Tibial artery (tissue), 4 donors: ENCODE measurements at regions not wholly inside any gene's neighbourhood (a gene's known extent, or its start where the extent isn't known, plus 50 kb on each side); places are given as distances from the start of the nearest gene placed in this dataset.

Experiments used
- DNase-seq, 2 donors: peaks; one replicate each; pipeline ENCODE4 v3.0.0-alpha.2; 2019
- H3K27ac ChIP-seq, 2 donors: fragments of 200-600 bp; sonication (generic) in 1 of 2; 1 replicate in 1 of 2; 2 replicates in 1 of 2; pipeline ENCODE4 v1.5.1; 2018 to 2019; ENCODE audit warnings: mild to moderate bottlenecking in 1 of 2
- H3K27me3 ChIP-seq, 2 donors: fragments of 200-600 bp; sonication (generic) in 1 of 2; one replicate each; pipeline versions ENCODE4 v1.5.1 to v1.6.0; 2016 to 2019
- H3K36me3 ChIP-seq, 3 donors: fragments of 200-600 bp; sonication (generic) in 2 of 3; one replicate each; pipeline ENCODE4 v1.5.1; 2016 to 2019; ENCODE audit warnings: mild to moderate bottlenecking in 2 of 3
- H3K4me1 ChIP-seq, 4 donors: fragments of 200-600 bp; sonication (generic) in 2 of 4; 1 replicate in 3 of 4; 2 replicates in 1 of 4; pipeline ENCODE4 v1.5.1; 2016 to 2019
- H3K4me3 ChIP-seq, 2 donors: fragments of 200-600 bp; sonication (generic) in 1 of 2; 1 replicate in 1 of 2; 2 replicates in 1 of 2; pipeline ENCODE4 v1.5.1; 2018 to 2019; ENCODE audit warnings: mild to moderate bottlenecking in 2 of 2
- H3K9me3 ChIP-seq, 3 donors: fragments of 200-600 bp; sonication (generic) in 1 of 3; one replicate each; pipeline ENCODE4 v1.5.1; 2016 to 2019
- intact Hi-C: fragments of 100-400 bp; cut with DNase I; formaldehyde crosslinking; loops from one replicate; pipeline ENCODE4 v1.15.0; 2023; ENCODE audit warnings: low total_unique reads
- TF ChIP-seq, protein P1 (sequence below), 2 experiments: fragments of 200-600 bp in 1 of 2; fragments of 450-650 bp in 1 of 2; IDR thresholded peaks; one replicate each; pipeline ENCODE4 v1.5.1; 2017 to 2019; ENCODE audit warnings: antibody characterized with exemption in 2 of 2, mild to moderate bottlenecking in 1 of 2, moderate library complexity in 1 of 2

DNA sequence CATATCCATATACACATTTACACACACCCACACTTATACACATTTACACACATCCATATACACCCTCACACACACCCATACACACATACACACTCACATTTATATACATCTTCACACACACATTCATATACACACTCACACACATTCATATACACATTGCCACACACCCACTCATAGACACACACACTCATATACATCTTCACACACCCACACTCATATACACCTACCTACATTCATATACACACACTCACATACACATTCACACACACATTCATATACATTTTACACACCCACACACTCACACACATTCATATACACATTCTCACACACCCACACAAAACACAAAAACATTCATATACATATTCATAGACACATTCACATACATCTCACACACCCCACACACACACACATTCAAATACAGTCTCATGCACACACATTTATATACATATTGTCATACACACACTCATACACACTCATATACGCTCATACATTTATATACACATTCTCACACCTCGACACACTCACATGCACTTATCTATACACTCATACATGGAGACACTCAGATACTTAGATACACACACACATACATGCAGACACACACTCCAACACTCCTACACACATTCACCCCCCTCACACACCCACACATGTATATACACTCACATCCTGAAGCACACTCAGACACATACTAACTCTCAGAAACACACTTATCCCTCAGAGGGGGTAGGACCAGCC is 82.1 kb downstream of the MRPL14 start:
- TF ChIP-seq, protein P1, sequence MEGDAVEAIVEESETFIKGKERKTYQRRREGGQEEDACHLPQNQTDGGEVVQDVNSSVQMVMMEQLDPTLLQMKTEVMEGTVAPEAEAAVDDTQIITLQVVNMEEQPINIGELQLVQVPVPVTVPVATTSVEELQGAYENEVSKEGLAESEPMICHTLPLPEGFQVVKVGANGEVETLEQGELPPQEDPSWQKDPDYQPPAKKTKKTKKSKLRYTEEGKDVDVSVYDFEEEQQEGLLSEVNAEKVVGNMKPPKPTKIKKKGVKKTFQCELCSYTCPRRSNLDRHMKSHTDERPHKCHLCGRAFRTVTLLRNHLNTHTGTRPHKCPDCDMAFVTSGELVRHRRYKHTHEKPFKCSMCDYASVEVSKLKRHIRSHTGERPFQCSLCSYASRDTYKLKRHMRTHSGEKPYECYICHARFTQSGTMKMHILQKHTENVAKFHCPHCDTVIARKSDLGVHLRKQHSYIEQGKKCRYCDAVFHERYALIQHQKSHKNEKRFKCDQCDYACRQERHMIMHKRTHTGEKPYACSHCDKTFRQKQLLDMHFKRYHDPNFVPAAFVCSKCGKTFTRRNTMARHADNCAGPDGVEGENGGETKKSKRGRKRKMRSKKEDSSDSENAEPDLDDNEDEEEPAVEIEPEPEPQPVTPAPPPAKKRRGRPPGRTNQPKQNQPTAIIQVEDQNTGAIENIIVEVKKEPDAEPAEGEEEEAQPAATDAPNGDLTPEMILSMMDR (IDR thresholded peaks at IDR 0.05), result no peak
- Histone ChIP-seq H3K36me3 (no peaks in the 10 kb centered on the region), H3K4me3 (no peak overlapping the region), H3K27ac (no peak overlapping the region), H3K4me1 (peaks cover 0 to 51% (median 14%) of the 10 kb centered on the region in 4 donors), H3K27me3 (no peaks in the 10 kb centered on the region), H3K9me3 (no peaks in the 10 kb centered on the region)
- intact Hi-C loops, result no loop called here
- no peak for DNase-seq

DNA sequence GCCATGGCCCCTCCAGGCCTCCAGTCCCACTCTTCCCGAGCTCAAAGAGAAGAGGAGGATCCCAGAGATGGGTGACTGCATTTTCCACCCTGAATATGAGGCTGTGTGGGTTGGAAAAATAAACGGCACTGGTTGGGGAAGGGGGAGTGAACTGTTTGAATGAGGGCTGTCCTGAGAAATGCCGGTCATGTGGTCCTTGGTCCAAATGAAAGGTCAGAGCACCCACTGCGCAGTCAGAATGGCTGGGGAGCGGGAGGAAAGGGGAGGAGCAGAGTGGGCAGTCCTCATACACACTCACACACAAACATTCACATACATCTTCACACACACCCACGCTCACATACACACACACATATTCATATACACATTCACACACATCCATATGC is 83.1 kb downstream of the MRPL14 start:
- DNase-seq, result no peak
- Histone ChIP-seq H3K27ac (no peak overlapping the region), H3K27me3 (no peaks in the 10 kb centered on the region), H3K4me3 (no peak overlapping the region), H3K36me3 (no peaks in the 10 kb centered on the region), H3K9me3 (no peaks in the 10 kb centered on the region), H3K4me1 (peaks cover 0 to 45% (median 14%) of the 10 kb centered on the region in 4 donors)
- intact Hi-C loops, result no loop called here
- TF ChIP-seq, protein P1 (IDR thresholded peaks at IDR 0.05), result no peak

DNA sequence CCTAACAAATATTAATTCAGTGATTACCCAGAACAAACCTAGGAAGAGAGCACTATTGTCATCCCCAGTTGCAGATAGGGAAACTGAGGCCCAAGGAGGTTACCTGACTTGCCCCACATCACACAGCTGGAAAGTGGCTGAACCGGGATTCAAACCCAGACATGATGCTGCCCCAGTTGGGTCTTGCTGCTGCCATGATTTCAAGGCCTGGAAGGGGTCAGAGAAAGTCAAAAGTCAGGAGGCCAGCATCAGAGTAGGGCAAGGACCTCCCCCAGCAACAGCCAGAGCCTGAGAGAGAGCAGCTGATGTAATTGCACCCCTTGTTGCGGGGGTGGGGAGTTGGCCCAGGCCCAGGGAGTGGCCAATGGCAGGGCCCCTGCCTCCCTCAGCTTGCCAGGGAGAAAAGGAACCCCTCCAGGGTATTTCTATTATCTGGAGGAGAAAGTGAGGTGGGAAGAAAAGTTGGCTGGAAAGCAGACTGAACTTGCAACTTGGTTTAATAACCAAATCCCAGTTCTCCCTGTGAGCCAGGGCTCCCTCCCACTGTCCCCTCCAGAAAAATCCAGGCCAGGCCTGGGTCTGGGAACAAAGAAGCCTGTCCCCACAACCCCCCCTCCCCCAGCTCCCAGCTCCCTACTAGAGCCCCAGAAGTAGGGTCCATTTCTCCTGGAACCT is 83.6 kb downstream of the MRPL14 start:
- TF ChIP-seq, protein P1 (IDR thresholded peaks at IDR 0.05), result no peak
- intact Hi-C loops, result no loop called here
- H3K36me3 ChIP-seq, result no peaks in the 10 kb centered on the region
- no peaks in the 10 kb centered on the region for H3K9me3 ChIP-seq
- H3K27me3 ChIP-seq, result no peaks in the 10 kb centered on the region
- H3K4me1 ChIP-seq, result peaks cover 0 to 43% (median 14%) of the 10 kb centered on the region in 4 donors
- H3K27ac ChIP-seq, result no peak overlapping the region
- DNase-seq, result no peak
- H3K4me3 ChIP-seq, result no peak overlapping the region

DNA sequence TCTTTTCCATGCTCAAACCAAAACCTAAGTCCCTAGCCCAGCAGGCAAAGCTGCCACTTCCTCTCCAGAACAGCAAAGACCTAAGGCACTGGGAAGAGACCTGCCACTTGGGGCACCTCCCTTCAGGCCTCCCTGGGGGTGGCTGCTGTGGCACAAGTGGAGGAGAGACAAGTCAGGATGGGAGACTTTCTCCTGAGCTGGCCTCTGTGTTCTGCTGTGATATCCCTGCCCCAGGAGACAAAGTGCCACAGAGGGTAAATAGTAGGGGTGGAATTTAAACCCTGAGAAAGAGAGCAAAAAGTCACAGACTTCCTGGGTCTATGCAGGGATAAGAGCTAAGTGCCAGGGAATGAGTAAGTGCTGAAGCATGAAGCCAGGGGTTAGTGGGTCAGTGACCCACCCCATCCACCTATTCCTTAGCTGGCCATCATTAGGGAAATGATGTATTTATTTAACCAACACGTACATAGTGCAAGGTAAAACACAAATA is 84.2 kb downstream of the MRPL14 start:
- Histone ChIP-seq H3K27me3 (no peaks in the 10 kb centered on the region), H3K27ac (no peak overlapping the region), H3K4me1 (peaks cover 0 to 38% (median 14%) of the 10 kb centered on the region in 4 donors), H3K4me3 (no peak overlapping the region), H3K36me3 (no peaks in the 10 kb centered on the region), H3K9me3 (no peaks in the 10 kb centered on the region)
- TF ChIP-seq, protein P1 (IDR thresholded peaks at IDR 0.05), result no peak
- no peak for DNase-seq
- intact Hi-C loops, result no loop called here

DNA sequence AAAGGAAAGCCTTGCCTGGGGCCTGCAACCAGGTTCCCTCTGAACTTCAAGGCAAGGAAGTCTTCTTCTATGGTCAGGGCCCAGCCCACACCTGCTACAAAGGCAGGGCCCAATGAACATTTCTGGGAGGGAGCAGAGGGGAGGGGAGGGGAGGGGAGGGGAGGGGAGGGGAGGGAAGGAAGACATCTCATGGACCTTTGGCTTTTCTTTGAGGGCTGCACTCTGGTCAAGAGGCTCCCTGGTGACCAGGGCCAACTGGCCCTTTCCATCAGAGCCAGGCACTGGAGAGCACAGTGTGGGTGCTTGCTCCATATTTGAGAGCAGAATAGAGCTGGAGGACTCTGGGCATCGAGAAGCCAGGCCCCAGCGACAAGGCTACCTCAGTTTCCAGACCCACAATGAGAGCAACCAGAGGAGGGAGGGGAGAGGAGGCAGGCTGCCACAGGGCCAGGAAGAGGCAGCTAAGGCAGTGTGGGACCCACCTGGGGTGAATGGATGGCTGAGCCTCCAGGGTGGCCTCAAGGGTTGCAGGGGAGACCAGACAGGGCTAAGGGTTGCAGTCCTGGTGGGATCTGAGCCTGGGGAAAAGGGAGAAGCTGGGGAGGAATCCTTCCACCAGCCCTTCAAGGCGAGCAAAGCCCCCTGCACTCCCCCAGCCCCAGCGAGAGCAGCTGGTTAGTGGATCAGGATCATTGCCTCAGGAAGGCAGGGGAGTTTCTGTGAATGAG is 84.8 kb downstream of the MRPL14 start:
- peaks cover 0 to 35% (median 14%) of the 10 kb centered on the region in 4 donors for H3K4me1 ChIP-seq
- no peaks in the 10 kb centered on the region for H3K27me3 ChIP-seq
- no peak for DNase-seq
- TF ChIP-seq, protein P1 (IDR thresholded peaks at IDR 0.05), result no peak
- intact Hi-C loops, result no loop called here
- H3K4me3 ChIP-seq, result no peak overlapping the region
- H3K9me3 ChIP-seq, result no peaks in the 10 kb centered on the region
- H3K36me3 ChIP-seq, result no peaks in the 10 kb centered on the region
- H3K27ac ChIP-seq, result no peak overlapping the region
